OCI-LY1 (cell line): ENCODE measurements at regions not wholly inside any gene's neighbourhood (a gene's known extent, or its start where the extent isn't known, plus 50 kb on each side); places are given as distances from the start of the nearest gene placed in this dataset.

Experiments
- H2AFZ ChIP-seq: fragments of 200-600 bp; sonication (generic), shearing (Covaris generic); 2 replicates; pipeline ENCODE4 v1.6.0; 2014; ENCODE audit warnings: antibody characterized with exemption, mild to moderate bottlenecking, low read length
- H3F3A ChIP-seq: fragments of 200-600 bp; sonication (generic), shearing (Covaris generic); 2 replicates; pipeline ENCODE4 v1.6.0; 2014; ENCODE audit warnings: mild to moderate bottlenecking, antibody characterized with exemption, low read length, moderate library complexity; ENCODE audit not compliant: insufficient read depth
- H3K27ac ChIP-seq: fragments of 200-600 bp; sonication (generic); 2 replicates; pipeline ENCODE4 v1.5.1; 2014; ENCODE audit warnings: low read length, mixed run types, mild to moderate bottlenecking, low read depth; ENCODE audit not compliant: poor library complexity, severe bottlenecking
- H3K27me3 ChIP-seq: fragments of 200-600 bp; sonication (generic); 2 replicates; pipeline ENCODE4 v1.6.0; 2014; ENCODE audit warnings: antibody characterized with exemption, mild to moderate bottlenecking, low read length, moderate library complexity; ENCODE audit not compliant: insufficient read depth
- H3K36me3 ChIP-seq: fragments of 200-600 bp; sonication (generic); 2 replicates; pipeline ENCODE4 v1.6.1; 2014; ENCODE audit warnings: mild to moderate bottlenecking, antibody characterized with exemption, low read length, moderate library complexity, mixed read lengths; ENCODE audit not compliant: insufficient read depth
- H3K4me1 ChIP-seq: fragments of 200-600 bp; sonication (generic); 2 replicates; pipeline ENCODE4 v1.5.1; 2014; ENCODE audit warnings: mild to moderate bottlenecking, low read length, moderate library complexity; ENCODE audit not compliant: insufficient read depth, severe bottlenecking
- H3K4me2 ChIP-seq: fragments of 200-600 bp; sonication (generic), shearing (Covaris generic); 2 replicates; pipeline ENCODE4 v1.6.1; 2014; ENCODE audit warnings: low read length
- H3K4me3 ChIP-seq: fragments of 200-600 bp; sonication (generic); 2 replicates; pipeline ENCODE4 v1.5.1; 2014; ENCODE audit warnings: low read length, low read depth, mild to moderate bottlenecking, mixed read lengths; ENCODE audit not compliant: poor library complexity, severe bottlenecking
- H3K79me2 ChIP-seq: fragments of 200-600 bp; shearing (Covaris generic); 2 replicates; pipeline ENCODE4 v1.6.1; 2016; ENCODE audit warnings: mixed run types, low read length, mixed read lengths; ENCODE audit not compliant: insufficient read depth
- H3K9ac ChIP-seq: fragments of 200-600 bp; sonication (generic), shearing (Covaris generic); 2 replicates; pipeline ENCODE4 v1.6.1; 2014; ENCODE audit warnings: mild to moderate bottlenecking, low read length, mixed read lengths
- H3K9me2 ChIP-seq: fragments of 200-600 bp; sonication (generic), shearing (Covaris generic); 2 replicates; pipeline ENCODE4 v1.6.1; 2014; ENCODE audit warnings: low read depth, mild to moderate bottlenecking, low read length, mixed read lengths
- H3K9me3 ChIP-seq: fragments of 200-600 bp; shearing (Covaris generic); 2 replicates; pipeline ENCODE4 v1.6.1; 2014; ENCODE audit warnings: low read length, mixed read lengths
- H4K20me1 ChIP-seq: fragments of 200-600 bp; sonication (generic), shearing (Covaris generic); 2 replicates; pipeline ENCODE4 v1.6.0; 2016; ENCODE audit warnings: mild to moderate bottlenecking, low read length; ENCODE audit not compliant: insufficient read depth
- CTCF ChIP-seq: fragments of 200-600 bp; sonication (generic), shearing (Covaris generic); IDR thresholded peaks from 2 replicates; pipeline ENCODE4 v1.5.1; 2017; ENCODE audit warnings: mild to moderate bottlenecking, antibody characterized with exemption, low read length, moderate library complexity, mixed read lengths
- EZH2 ChIP-seq: fragments of 200-600 bp; sonication (generic), shearing (Covaris generic); IDR thresholded peaks from 2 replicates; pipeline ENCODE4 v1.8.0; 2017; ENCODE audit warnings: borderline replicate concordance, mixed run types, mild to moderate bottlenecking, antibody characterized with exemption, low read length, moderate library complexity, mixed read lengths

GRCh38 chr1:177431123-177431522 lies 260.4 kb downstream of the BRINP2 start:
- Histone ChIP-seq H3K79me2 (no peaks in the 10 kb centered on the region), H3K4me2 (no peak overlapping the region), H2AFZ (no peak overlapping the region), H3K4me1 (no peaks in the 10 kb centered on the region), H3F3A (no peaks in the 10 kb centered on the region), H3K27ac (no peak overlapping the region), H3K4me3 (no peak overlapping the region), H3K9me2 (no peaks in the 10 kb centered on the region), H4K20me1 (no peaks in the 10 kb centered on the region), H3K9ac (no peak overlapping the region), H3K36me3 (no peaks in the 10 kb centered on the region), H3K9me3 (no peaks in the 10 kb centered on the region), H3K27me3 (no peaks in the 10 kb centered on the region)
- no peak for TF ChIP-seq CTCF

GRCh38 chr1:177429234-177429633 lies 258.5 kb downstream of the BRINP2 start:
- no peaks in the 10 kb centered on the region for H4K20me1 ChIP-seq
- no peaks in the 10 kb centered on the region for H3K36me3 ChIP-seq
- TF ChIP-seq CTCF (no peak), EZH2 (no peak)

GRCh38 chr1:177427811-177428210 lies 257.1 kb downstream of the BRINP2 start:
- Histone ChIP-seq H3K4me1 (no peaks in the 10 kb centered on the region), H2AFZ (no peak overlapping the region), H3K9ac (no peak overlapping the region), H3K9me2 (no peaks in the 10 kb centered on the region), H3K9me3 (no peaks in the 10 kb centered on the region), H3K27me3 (no peaks in the 10 kb centered on the region), H3K27ac (no peak overlapping the region), H3K79me2 (no peaks in the 10 kb centered on the region), H3K4me3 (no peak overlapping the region), H3F3A (no peaks in the 10 kb centered on the region), H3K36me3 (no peaks in the 10 kb centered on the region), H3K4me2 (no peak overlapping the region), H4K20me1 (no peaks in the 10 kb centered on the region)
- TF ChIP-seq CTCF: no peak
- no peak for TF ChIP-seq EZH2

More at GRCh38 chr1:177429234-177429633, 258.5 kb downstream of the BRINP2 start:
- Histone ChIP-seq H3K79me2 (no peaks in the 10 kb centered on the region), H3K4me3 (no peak overlapping the region), H2AFZ (no peak overlapping the region), H3K4me1 (no peaks in the 10 kb centered on the region), H3K9me3 (no peaks in the 10 kb centered on the region), H3K4me2 (no peak overlapping the region), H3F3A (no peaks in the 10 kb centered on the region), H3K27ac (no peak overlapping the region), H3K9ac (no peak overlapping the region), H3K27me3 (no peaks in the 10 kb centered on the region), H3K9me2 (no peaks in the 10 kb centered on the region)
